CD8-positive, alpha-beta memory T cell (primary cell): ENCODE measurements at regions not wholly inside any gene's neighbourhood (a gene's known extent, or its start where the extent isn't known, plus 50 kb on each side); places are given as distances from the start of the nearest gene placed in this dataset.
"Not testable (repeated sequence)": the region's sequence is repeated elsewhere in the genome, so short reads cannot be mapped to it uniquely, and the experiment has no call there.

Experiments
- CTCF ChIA-PET: fragments of 350-600 bp; sonication (Branson Sonifier 250); formaldehyde crosslinking; loops from one replicate; lab custom pipeline; 2021; ENCODE audit warnings: antibody characterized with exemption; lab: Charles Lee
- POLR2A ChIA-PET: fragments of 350-600 bp; sonication (Branson Sonifier 250); formaldehyde crosslinking; loops from one replicate; lab custom pipeline; 2021; ENCODE audit warnings: antibody characterized with exemption; lab: Charles Lee
- DNase-seq, 5 donors: peaks; one replicate each; pipeline versions ENCODE4 v3.0.0 to v3.0.0-alpha.2; 2020 to 2022; ENCODE audit warnings: mixed read lengths in 1 of 5
- H3K27ac ChIP-seq: one replicate; pipeline ENCODE4 v1.7.0; 2013; ENCODE audit warnings: low read depth, mild to moderate bottlenecking, low read length, moderate library complexity
- H3K27me3 ChIP-seq: 2 replicates; pipeline ENCODE4 v1.7.0; 2013; ENCODE audit warnings: low read length, mild to moderate bottlenecking; ENCODE audit not compliant: insufficient read depth, poor library complexity, severe bottlenecking
- H3K36me3 ChIP-seq: 2 replicates; pipeline ENCODE4 v1.7.0; 2013; ENCODE audit warnings: mild to moderate bottlenecking, low read length, moderate library complexity; ENCODE audit not compliant: insufficient read depth
- H3K4me1 ChIP-seq: 2 replicates; pipeline ENCODE4 v1.7.0; 2013; ENCODE audit warnings: mild to moderate bottlenecking, low read length, moderate library complexity; ENCODE audit not compliant: insufficient read depth
- H3K4me3 ChIP-seq: 2 replicates; pipeline ENCODE4 v1.7.0; 2013; ENCODE audit warnings: mild to moderate bottlenecking, low read length
- H3K9me3 ChIP-seq: 2 replicates; pipeline ENCODE4 v1.7.0; 2013; ENCODE audit warnings: mild to moderate bottlenecking, low read length
- H3K27ac Mint-ChIP-seq, 8 donors: one replicate each; pipeline ENCODE4 v1.8.0; 2020 to 2021; ENCODE audit warnings: mixed read lengths in 8 of 8, mild to moderate bottlenecking in 6 of 8, inconsistent platforms in 3 of 8, moderate library complexity in 3 of 8
- H3K27me3 Mint-ChIP-seq, 2 donors: one replicate each; pipeline ENCODE4 v1.8.0; 2020 to 2021; ENCODE audit warnings: mixed read lengths in 2 of 2, mild to moderate bottlenecking in 1 of 2, moderate library complexity in 1 of 2
- H3K36me3 Mint-ChIP-seq, 3 donors: one replicate each; pipeline ENCODE4 v1.8.0; 2020 to 2021; ENCODE audit warnings: mixed read lengths in 3 of 3, inconsistent platforms in 1 of 3, mild to moderate bottlenecking in 1 of 3
- H3K4me1 Mint-ChIP-seq, 3 donors: one replicate each; pipeline ENCODE4 v1.8.0; 2020 to 2021; ENCODE audit warnings: mixed read lengths in 3 of 3, inconsistent platforms in 1 of 3, mild to moderate bottlenecking in 1 of 3
- H3K4me3 Mint-ChIP-seq, 7 donors: one replicate each; pipeline ENCODE4 v1.8.0; 2020 to 2021; ENCODE audit warnings: mixed read lengths in 7 of 7, mild to moderate bottlenecking in 6 of 7, moderate library complexity in 4 of 7, inconsistent platforms in 2 of 7
- H3K9me3 Mint-ChIP-seq, 5 donors: one replicate each; pipeline ENCODE4 v1.8.0; 2020 to 2022; ENCODE audit warnings: mixed read lengths in 5 of 5, mild to moderate bottlenecking in 3 of 5, moderate library complexity in 2 of 5, inconsistent platforms in 1 of 5

DNA sequence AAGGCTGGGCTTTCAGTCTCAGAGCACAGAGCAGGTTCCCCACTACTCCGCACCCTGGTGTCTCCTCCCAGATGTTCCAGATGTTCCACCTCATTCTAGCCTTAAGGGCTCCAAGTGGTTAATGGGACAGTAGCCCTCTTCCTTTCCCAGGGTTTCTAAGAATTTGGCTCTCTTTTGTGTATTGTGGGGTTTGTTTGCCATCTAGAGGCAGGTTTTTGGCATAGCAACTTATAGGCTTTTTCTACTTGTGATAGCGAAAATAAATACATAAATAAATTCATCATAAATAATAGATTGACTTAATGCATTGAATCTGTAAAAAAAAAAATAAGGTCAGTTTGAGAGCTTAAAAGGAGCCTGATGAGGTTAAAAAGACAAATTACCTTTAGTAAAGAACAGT is 86.1 kb upstream of the XKR3 start:
- H3K4me1 Mint-ChIP-seq, H3K27me3 ChIP-seq, H3K36me3 Mint-ChIP-seq, H3K4me3 ChIP-seq, H3K9me3 ChIP-seq, H3K9me3 Mint-ChIP-seq, POLR2A ChIA-PET, H3K4me1 ChIP-seq, CTCF ChIA-PET, H3K36me3 ChIP-seq, H3K4me3 Mint-ChIP-seq, H3K27ac ChIP-seq, DNase-seq, H3K27ac Mint-ChIP-seq: not testable (repeated sequence)
- H3K27me3 Mint-ChIP-seq: peaks cover 8 to 47% of the 10 kb centered on the region in 2 donors

DNA sequence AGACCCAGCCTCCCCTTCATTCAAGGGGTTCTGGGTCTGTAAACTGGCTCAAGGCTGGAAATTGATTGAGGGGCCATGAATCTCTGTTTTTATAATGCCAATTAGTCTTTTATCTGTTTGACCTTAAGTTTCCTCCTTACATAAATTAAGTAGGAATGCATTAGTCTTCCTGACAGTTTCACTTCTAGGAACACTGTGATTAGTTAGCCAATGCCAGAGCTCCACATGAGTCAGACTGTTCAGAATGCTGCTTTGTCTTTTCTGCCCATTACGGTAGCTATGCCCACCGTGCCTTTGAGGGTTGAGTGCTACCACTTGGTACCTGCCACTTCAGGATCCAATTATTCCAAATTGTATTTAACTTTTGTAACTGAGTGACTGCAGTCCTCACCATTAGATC is 76.8 kb upstream of the XKR3 start:
- H3K4me3 Mint-ChIP-seq, H3K27me3 ChIP-seq, H3K27ac Mint-ChIP-seq, H3K4me3 ChIP-seq, H3K36me3 ChIP-seq, H3K4me1 ChIP-seq, H3K9me3 ChIP-seq, CTCF ChIA-PET, H3K4me1 Mint-ChIP-seq, H3K36me3 Mint-ChIP-seq, H3K27ac ChIP-seq, POLR2A ChIA-PET, DNase-seq, H3K9me3 Mint-ChIP-seq: not testable (repeated sequence)
- H3K27me3 Mint-ChIP-seq: peaks cover 3 to 18% of the 10 kb centered on the region in 2 donors

- DNase-seq, H3K9me3 ChIP-seq, CTCF ChIA-PET, H3K36me3 ChIP-seq, H3K27me3 ChIP-seq, H3K4me1 ChIP-seq, H3K27ac ChIP-seq, H3K9me3 Mint-ChIP-seq, H3K4me3 Mint-ChIP-seq, H3K4me1 Mint-ChIP-seq, H3K27ac Mint-ChIP-seq, H3K4me3 ChIP-seq, POLR2A ChIA-PET, H3K36me3 Mint-ChIP-seq: not testable (repeated sequence)
- H3K27me3 Mint-ChIP-seq: peaks cover 3 to 13% of the 10 kb centered on the region in 2 donors
Observed at GRCh38 chr22:16901579-16901978, 76.4 kb upstream of the XKR3 start.

DNA sequence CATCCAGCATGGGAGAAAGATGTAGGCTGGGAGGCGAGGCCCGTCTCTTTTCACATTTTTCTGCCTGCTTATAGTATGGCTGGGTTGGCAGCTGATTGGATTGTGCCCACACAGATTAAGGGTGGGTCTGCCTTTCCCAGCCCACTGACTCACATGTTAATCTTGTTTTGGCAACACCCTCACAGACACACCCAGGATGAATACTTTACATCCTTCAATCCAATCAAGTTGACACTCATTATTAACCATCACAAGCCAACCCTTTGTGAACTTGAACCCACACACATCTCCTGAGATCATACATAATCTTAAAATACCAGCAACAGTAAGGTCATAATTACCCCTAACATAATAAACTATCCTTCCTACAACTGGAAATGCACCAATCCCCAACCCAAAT is 74.1 kb upstream of the XKR3 start:
- H3K27me3 ChIP-seq, H3K9me3 ChIP-seq, H3K9me3 Mint-ChIP-seq, H3K36me3 ChIP-seq, DNase-seq, H3K36me3 Mint-ChIP-seq, H3K4me3 ChIP-seq, CTCF ChIA-PET, H3K4me3 Mint-ChIP-seq, H3K4me1 ChIP-seq, POLR2A ChIA-PET, H3K27ac Mint-ChIP-seq, H3K4me1 Mint-ChIP-seq, H3K27ac ChIP-seq: not testable (repeated sequence)
- H3K27me3 Mint-ChIP-seq: peaks cover 3 to 12% of the 10 kb centered on the region in 2 donors

- H3K9me3 Mint-ChIP-seq, H3K27me3 Mint-ChIP-seq, H3K36me3 ChIP-seq, H3K27me3 ChIP-seq, CTCF ChIA-PET, H3K4me1 Mint-ChIP-seq, H3K9me3 ChIP-seq, DNase-seq, H3K4me3 ChIP-seq, H3K4me1 ChIP-seq, H3K27ac ChIP-seq, POLR2A ChIA-PET, H3K36me3 Mint-ChIP-seq, H3K4me3 Mint-ChIP-seq, H3K27ac Mint-ChIP-seq: not testable (repeated sequence)
Observed at GRCh38 chr22:16897365-16897764, 72.2 kb upstream of the XKR3 start.

DNA sequence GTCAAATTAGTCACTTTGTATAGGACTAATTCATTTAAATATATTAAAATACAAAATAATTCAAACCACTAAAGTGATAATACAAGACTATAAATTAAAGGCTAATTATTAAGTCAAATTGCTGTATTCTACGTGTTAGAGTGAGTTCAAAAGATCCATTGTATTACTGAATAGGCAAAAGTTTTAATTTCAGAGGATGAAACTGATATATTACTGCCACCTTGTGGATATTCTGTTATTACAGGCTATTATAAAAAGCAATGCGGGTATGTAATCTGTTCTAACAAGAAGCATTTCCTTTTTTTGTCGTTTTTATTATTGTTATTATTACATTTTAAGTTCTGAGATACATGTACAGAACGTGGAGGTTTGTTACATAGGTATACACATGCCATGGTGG is 66.7 kb upstream of the XKR3 start:
- H3K27me3 Mint-ChIP-seq: peaks cover 0 to 12% of the 10 kb centered on the region in 2 donors
- H3K4me3 Mint-ChIP-seq, POLR2A ChIA-PET, H3K4me3 ChIP-seq, H3K9me3 Mint-ChIP-seq, H3K4me1 ChIP-seq, H3K36me3 ChIP-seq, H3K27me3 ChIP-seq, CTCF ChIA-PET, H3K4me1 Mint-ChIP-seq, H3K9me3 ChIP-seq, H3K27ac Mint-ChIP-seq, H3K36me3 Mint-ChIP-seq, H3K27ac ChIP-seq: not testable (repeated sequence)
- DNase-seq: peak in 1 of 5 donors; percentile 12

DNA sequence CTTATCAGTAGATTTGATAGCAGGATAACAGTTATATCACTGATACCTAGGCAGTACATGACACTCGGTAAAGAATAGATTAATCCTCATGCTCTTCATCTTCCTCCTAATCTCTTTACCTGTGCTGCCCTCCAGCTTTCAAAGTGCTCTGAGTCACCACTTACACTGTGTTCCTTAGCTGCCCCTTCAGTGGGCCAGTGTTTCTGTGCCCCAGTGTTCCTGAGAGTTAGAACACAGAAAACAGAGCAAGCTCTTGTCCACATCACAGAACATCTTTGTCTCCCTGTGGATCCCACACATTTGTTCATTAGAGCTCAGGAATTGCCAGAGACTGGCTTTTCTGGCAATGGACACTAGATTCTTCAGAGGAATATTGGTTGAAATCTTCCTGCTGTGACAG is 51.1 kb upstream of the XKR3 start:
- POLR2A ChIA-PET, H3K36me3 ChIP-seq, H3K27me3 Mint-ChIP-seq, H3K27ac Mint-ChIP-seq, H3K4me1 ChIP-seq, H3K9me3 ChIP-seq, H3K9me3 Mint-ChIP-seq, DNase-seq, H3K4me1 Mint-ChIP-seq, H3K4me3 Mint-ChIP-seq, H3K27me3 ChIP-seq, CTCF ChIA-PET, H3K27ac ChIP-seq, H3K4me3 ChIP-seq, H3K36me3 Mint-ChIP-seq: not testable (repeated sequence)
